Transverse colon (tissue), 4 donors: ENCODE measurements at regions not wholly inside any gene's neighbourhood (a gene's known extent, or its start where the extent isn't known, plus 50 kb on each side); places are given as distances from the start of the nearest gene placed in this dataset.
"Not testable (repeated sequence)": the region's sequence is repeated elsewhere in the genome, so short reads cannot be mapped to it uniquely, and the experiment has no call there.

Experiments used
- DNase-seq: peaks from one replicate; pipeline ENCODE4 v3.0.0-alpha.2; 2019
- H3K27ac ChIP-seq, 4 donors: fragments of 200-600 bp; sonication (generic); 2 replicates each; pipeline ENCODE4 v1.5.1; 2016 to 2018; ENCODE audit warnings: inconsistent platforms in 4 of 4
- H3K27me3 ChIP-seq: fragments of 200-600 bp; sonication (generic); 2 replicates; pipeline ENCODE4 v1.5.1; 2017; ENCODE audit warnings: inconsistent platforms
- H3K36me3 ChIP-seq, 4 donors: fragments of 200-600 bp; sonication (generic); 2 replicates each; pipeline ENCODE4 v1.5.1; 2017 to 2019; ENCODE audit warnings: inconsistent platforms in 4 of 4
- H3K4me1 ChIP-seq, 4 donors: fragments of 200-600 bp; sonication (generic); 2 replicates each; pipeline ENCODE4 v1.5.1; 2017 to 2020; ENCODE audit warnings: inconsistent platforms in 4 of 4
- H3K4me3 ChIP-seq, 4 donors: fragments of 200-600 bp; sonication (generic); 1 replicate in 1 of 4; 2 replicates in 3 of 4; pipeline versions ENCODE4 v1.5.1 to v1.6.1; 2017 to 2019; ENCODE audit warnings: inconsistent platforms in 4 of 4
- H3K9me3 ChIP-seq, 2 donors: fragments of 200-600 bp; sonication (generic); 2 replicates each; pipeline ENCODE4 v1.5.1; 2017 to 2019; ENCODE audit warnings: inconsistent platforms in 2 of 2
- EP300 ChIP-seq: sonication (generic); formaldehyde crosslinking; IDR thresholded peaks from one replicate; pipeline ENCODE4 v1.6.1; 2017; ENCODE audit warnings: antibody characterized with exemption, low read depth
- POLR2A ChIP-seq: fragments of 450-650 bp; IDR thresholded peaks from one replicate; pipeline ENCODE4 v1.6.1; 2016; ENCODE audit warnings: antibody characterized with exemption, mild to moderate bottlenecking, moderate library complexity
- POLR2AphosphoS5 ChIP-seq, 3 donors: sonication (generic); formaldehyde crosslinking; IDR thresholded peaks; one replicate each; pipeline ENCODE4 v1.6.1; 2016; ENCODE audit warnings: antibody characterized with exemption in 3 of 3
- WGBS, 2 donors: methylation state at CpG; one replicate each; pipeline ENCODE4 v1.1.5; 2018; ENCODE audit warnings: low coverage in 1 of 2; 5-methylcytosine and 5-hydroxymethylcytosine counted together
- in situ Hi-C, 4 donors: fragments of 200-750 bp; cut with MboI; loops; one replicate each; pipeline versions ENCODE4 v1.15.0 to v1.15.1; 2017; ENCODE audit warnings: low sequenced_read_pairs in 3 of 4, low pct_ligation_motif_present in 1 of 4, low pct_unique_long_range_greater_than_20kb in 1 of 4
- intact Hi-C: fragments of 100-400 bp; cut with DNase I; formaldehyde crosslinking; loops from one replicate; pipeline ENCODE4 v1.15.1; 2023; ENCODE audit warnings: low total_unique reads
- TF ChIP-seq, protein P1 (sequence below), 5 experiments: fragments of 200-600 bp in 3 of 5; fragments of 450-650 bp in 2 of 5; sonication (generic) in 3 of 5; IDR thresholded peaks; 1 replicate in 2 of 5; 2 replicates in 3 of 5; pipeline ENCODE4 v1.5.1; 2016 to 2017; ENCODE audit warnings: antibody characterized with exemption in 5 of 5, inconsistent platforms in 3 of 5, mild to moderate bottlenecking in 2 of 5, moderate library complexity in 1 of 5

DNA sequence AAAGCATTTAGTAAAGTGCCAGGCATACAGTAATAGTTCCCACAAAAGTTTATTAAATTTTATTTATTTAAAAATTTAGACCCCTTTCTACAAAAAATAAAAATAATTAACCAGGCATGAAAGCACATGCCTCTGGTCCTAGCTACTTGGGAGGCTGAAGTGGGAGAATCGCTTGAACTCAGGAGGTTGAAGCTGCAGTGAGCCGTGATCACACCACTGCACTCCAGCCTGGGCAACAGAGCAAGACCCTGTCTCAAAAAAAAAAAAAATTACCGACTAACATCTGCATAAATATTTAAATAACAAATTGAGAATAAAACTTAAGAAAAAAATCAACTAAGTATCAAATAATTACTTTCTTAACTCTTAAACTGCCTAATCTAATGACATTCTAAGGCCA, 64.3 kb upstream of the TRIM24 start:
- Histone ChIP-seq H3K27ac (no peak overlapping the region), H3K9me3 (no peaks in the 10 kb centered on the region), H3K27me3 (no peaks in the 10 kb centered on the region), H3K4me1 (no peaks in the 10 kb centered on the region), H3K36me3 (no peaks in the 10 kb centered on the region), H3K4me3 (no peak overlapping the region)
- intact Hi-C loops, result no loop called here
- TF ChIP-seq POLR2AphosphoS5 (IDR thresholded peaks at IDR 0.05), result no peak
- TF ChIP-seq, protein P1, sequence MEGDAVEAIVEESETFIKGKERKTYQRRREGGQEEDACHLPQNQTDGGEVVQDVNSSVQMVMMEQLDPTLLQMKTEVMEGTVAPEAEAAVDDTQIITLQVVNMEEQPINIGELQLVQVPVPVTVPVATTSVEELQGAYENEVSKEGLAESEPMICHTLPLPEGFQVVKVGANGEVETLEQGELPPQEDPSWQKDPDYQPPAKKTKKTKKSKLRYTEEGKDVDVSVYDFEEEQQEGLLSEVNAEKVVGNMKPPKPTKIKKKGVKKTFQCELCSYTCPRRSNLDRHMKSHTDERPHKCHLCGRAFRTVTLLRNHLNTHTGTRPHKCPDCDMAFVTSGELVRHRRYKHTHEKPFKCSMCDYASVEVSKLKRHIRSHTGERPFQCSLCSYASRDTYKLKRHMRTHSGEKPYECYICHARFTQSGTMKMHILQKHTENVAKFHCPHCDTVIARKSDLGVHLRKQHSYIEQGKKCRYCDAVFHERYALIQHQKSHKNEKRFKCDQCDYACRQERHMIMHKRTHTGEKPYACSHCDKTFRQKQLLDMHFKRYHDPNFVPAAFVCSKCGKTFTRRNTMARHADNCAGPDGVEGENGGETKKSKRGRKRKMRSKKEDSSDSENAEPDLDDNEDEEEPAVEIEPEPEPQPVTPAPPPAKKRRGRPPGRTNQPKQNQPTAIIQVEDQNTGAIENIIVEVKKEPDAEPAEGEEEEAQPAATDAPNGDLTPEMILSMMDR (IDR thresholded peaks at IDR 0.05), result no peak
- no peak for TF ChIP-seq POLR2A
- no peak for TF ChIP-seq EP300
- 62 to 79% methylated on average over 3 of the region's 3 CpGs for WGBS, 2 donors
- in situ Hi-C loops, result no loop called here
- no peak for DNase-seq

DNA sequence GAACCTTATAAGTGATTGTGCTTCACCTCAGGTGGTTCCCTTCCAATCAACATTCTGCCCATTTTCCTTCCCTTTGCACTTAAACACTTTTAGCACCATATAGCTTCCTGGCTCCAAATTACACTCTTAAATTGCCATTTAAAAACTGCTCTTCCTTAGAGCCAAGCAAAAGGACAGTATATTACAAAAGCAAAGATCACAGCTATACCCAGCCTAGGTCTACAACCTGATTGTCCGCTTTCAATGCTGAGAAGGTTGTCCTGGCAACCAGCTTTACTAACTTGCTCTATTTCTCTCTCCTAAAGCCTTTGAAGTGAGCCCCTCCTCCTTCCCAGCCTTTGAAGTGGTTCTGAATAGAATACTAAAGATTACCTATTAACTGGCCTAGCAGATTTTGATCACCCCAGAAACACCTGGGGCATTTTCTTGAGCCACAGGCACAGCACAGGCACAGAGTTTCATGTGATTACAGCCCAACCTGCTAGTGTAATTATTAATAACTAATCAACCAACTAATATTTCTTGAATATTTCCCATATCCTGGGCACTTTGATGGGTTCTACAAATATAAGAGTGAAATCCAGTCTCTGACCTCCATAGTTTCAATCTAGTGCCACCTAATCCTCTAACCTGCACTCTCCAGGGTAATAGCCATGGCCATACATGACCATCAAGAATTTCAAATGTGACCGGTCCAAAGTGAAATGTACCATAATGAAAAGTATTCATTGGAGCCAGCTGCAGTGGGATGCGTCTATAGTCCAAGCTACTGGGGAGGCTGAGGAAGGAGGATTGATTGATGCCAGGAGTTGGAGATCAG, 63.6 kb upstream of the TRIM24 start:
- in situ Hi-C loops, result no loop called here

DNA sequence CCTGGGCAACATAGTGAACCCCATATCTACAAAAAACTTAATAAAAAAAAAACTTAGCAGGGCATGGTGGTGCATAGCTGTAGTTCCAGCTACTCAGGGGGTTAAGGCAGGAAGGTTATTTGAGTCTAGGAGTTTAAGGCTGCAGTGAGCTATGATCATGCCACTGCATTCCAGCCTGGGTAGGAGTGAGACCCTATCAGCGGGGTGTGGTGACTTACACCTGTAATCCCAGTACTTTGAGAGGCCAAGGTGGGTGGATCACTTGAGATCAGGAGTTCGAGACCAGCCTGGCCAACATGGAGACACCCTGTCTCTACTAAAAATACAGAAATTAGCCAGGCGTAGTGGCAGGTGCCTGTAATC, 63.0 kb upstream of the TRIM24 start:
- H3K9me3 ChIP-seq, H3K27ac ChIP-seq, H3K27me3 ChIP-seq, H3K36me3 ChIP-seq, in situ Hi-C loops, H3K4me1 ChIP-seq, H3K4me3 ChIP-seq, intact Hi-C loops, DNase-seq: not testable (repeated sequence)
- 86% methylated on average over 3 of the region's 3 CpGs; no CpG with 5 or more reads in 1 of the 2 donors for WGBS, 2 donors

More for the DNA sequence above, 63.6 kb upstream of the TRIM24 start:
- H3K4me3 ChIP-seq, result no peak overlapping the region
- peak; percentile 17 for DNase-seq
- no peaks in the 10 kb centered on the region for H3K27me3 ChIP-seq
- H3K36me3 ChIP-seq, result no peaks in the 10 kb centered on the region
- intact Hi-C loops, result no loop called here
- H3K4me1 ChIP-seq, result no peaks in the 10 kb centered on the region
- no peak for TF ChIP-seq POLR2A
- no peak for TF ChIP-seq EP300
- TF ChIP-seq POLR2AphosphoS5 (IDR thresholded peaks at IDR 0.05), result no peak
- TF ChIP-seq, protein P1 (IDR thresholded peaks at IDR 0.05), result no peak
- H3K27ac ChIP-seq, result no peak overlapping the region
- no peaks in the 10 kb centered on the region for H3K9me3 ChIP-seq
- WGBS, 2 donors, result 67 to 76% methylated on average over 3 of the region's 3 CpGs

DNA sequence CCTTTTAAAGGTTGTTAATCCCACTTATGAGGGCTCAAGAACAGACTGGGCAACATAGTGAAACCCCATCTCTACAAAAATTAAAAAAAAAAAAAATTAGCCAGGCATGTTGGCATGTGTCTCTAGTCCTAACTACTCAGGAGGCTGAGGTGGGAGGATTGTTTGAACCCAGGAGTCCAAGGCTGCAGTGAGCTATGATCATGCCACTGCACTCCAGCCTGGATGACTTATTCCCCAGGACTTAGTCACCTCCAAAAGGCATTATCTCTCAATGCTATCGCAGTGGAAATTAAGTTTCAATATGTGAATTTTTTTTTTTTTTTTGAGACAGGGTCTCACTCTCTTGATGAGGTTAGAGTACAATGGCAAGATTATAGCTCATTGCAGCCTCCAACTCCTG, 61.2 kb upstream of the TRIM24 start:
- in situ Hi-C loops, result no loop called here
- WGBS, 2 donors, result 97 to 100% methylated on average over 1 of the region's 1 CpG
- no peaks in the 10 kb centered on the region for H3K4me1 ChIP-seq
- TF ChIP-seq POLR2AphosphoS5 (IDR thresholded peaks at IDR 0.05) (no peak), EP300 (no peak), POLR2A (no peak)
- TF ChIP-seq, protein P1 (IDR thresholded peaks at IDR 0.05), result no peak
- intact Hi-C loops, result no loop called here
- no peaks in the 10 kb centered on the region for H3K27me3 ChIP-seq
- no peak overlapping the region for H3K4me3 ChIP-seq
- DNase-seq, result no peak
- H3K36me3 ChIP-seq, result no peaks in the 10 kb centered on the region
- H3K27ac ChIP-seq, result no peak overlapping the region
- H3K9me3 ChIP-seq, result no peaks in the 10 kb centered on the region
